ENCODE measurements at regions not wholly inside any gene's neighbourhood (a gene's known extent, or its start where the extent isn't known, plus 50 kb on each side); places are given as distances from the start of the nearest gene placed in this dataset.
A peak's percentile ranks its signal among the peaks of the same experiment; 100 is the strongest.

DNA sequence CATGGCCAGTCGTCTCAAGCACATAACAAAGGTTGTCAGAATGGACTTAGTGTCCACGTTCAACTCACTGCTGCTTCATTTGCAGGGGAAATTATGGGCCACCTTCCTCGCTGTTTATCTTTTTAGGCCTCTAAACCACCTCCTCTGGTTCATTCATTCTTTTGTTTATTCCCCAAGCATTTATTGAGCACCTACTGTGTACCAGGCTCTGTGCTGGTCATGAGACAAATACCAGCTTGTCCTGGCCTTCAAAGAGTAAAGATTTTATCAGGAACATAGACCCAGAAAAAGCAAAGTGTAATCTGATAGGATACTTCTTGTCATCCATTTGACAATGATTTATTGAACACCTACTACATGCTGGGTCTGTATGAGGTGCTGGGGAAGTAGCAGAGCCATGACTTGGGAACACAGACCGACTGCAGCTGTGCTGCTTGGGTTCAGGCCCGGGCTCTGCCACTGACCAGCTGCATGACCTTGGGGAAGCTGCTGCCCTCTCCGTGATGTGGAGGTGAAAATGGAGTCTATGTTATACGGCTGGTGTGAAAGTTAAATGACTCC is 63.4 kb upstream of the SLC6A6 start:
- no peak for DNase-seq

DNA sequence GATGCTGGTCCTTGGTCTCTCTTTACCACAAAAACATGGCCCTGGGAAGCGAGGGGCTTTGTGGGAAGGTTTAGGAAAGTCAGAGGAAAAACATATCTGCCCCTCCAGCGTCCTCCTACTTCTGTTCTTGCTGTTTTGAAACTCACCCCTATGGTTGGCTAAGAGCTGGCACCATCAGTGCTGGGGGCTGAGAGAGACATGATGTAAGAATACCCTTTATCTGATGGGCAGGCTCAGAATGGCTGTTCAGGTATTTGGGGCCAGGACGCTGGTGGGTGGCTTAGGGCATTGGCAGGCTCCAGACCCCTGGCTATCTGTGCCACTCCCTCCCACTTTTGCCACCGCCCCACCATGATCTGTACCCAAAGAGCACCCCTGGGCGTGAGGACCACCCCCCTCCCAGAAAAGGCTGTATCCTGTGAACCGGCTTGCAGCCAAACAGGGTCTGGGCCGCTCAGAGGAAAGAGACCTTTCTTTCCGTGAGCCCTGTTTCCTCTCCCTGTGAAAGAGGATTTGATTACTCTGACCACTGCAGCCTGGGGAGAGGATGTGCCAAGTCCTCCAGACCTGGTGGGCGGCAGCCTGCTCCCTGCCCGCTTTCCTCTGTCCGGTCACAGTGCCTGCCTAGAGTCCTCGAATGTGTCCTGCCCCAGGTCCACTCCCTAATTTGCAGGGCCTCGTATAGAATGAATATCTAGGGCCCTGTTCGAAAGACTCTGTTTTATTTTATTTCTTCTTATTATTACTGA is 61.3 kb upstream of the SLC6A6 start:
- no peak for DNase-seq

DNA sequence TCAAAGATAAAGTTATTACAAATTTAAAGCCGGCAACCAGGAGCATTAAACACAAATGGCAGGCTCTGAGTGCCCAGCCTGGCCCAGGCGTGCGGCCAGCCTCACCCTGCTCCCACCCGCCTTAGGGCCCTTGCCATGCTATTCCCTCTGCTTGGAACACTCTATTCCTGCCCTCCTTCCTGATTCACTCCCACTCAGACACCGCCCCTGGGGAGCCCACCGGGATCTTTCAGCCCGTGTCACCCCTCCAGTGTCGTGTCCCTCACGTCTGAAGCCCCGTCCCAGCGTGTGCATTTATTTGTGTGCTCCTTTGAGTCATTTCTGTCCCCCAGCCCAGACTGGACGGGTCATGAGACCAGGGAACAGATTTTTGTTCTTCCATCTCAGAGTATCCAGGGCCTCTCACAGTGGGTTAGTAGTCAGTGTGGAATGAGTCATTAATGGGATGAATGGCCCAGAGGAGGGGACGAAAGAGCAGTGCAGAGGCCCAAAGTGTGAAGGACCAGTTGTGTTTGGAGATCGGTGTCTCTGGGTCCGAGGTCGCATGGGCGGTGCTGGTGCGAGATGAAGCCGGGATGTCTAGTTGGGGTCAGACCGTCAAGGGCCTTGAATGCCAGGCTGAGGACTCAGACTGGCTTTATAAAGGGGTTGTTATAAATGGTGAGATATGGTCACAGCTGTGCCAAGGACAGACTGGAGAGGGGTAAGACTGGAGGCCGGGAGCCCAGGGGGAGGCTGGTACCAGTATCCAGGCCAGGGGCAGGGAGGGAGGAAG is 58.9 kb upstream of the SLC6A6 start:
- peak; percentile 10 for DNase-seq

DNA sequence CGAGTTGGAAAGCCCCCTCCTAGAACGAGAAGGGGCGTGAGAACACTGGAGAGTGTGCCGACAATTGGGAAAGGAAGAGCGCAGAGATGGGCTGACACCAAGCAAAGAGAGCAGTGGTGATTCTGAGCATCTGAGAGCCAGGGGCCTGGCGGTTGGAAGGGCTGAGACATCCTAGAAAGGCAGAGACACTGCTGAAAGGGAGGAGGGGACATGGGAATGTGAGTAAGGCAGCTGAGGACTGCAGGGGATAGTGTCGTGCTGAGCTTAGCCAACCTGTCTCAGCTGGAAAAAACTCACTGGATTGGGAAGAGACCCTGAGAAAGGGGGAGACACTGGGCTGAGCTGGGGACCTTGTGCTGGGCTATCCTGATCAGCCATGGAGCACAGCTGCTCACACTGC is 58.1 kb upstream of the SLC6A6 start:
- no peak for DNase-seq

DNA sequence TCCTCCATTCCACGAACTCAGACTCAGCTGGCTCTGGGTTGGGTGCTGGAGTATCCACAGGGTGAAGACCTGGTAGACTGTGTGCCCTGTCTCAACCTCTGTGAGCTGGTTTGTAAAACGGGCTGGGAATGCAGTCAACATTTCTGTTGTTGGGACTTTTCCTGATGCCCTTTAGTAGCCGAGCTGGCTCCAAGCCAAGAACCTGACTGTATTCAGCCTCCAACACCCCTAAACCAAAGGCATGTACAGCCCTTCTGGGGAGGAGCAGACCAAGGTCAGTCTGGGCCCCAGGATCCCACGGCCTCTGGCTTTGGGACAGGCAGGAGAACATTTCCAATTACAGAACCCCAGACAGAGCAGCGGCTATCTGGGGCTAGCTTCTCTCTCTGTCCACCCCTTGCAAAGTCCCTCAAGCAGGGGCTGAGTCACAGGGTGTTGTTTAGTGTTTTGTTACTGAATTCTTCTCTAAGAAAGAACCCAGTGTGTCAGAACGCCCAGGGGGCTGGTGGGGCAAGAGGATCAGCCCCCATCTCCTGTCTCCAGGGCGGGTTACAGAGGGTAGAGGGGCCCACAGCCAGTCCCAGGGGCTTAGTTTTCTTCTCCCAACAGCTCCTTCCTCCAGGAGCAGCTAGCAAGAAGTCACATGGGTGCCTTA is 56.8 kb upstream of the SLC6A6 start:
- no peak for DNase-seq

DNA sequence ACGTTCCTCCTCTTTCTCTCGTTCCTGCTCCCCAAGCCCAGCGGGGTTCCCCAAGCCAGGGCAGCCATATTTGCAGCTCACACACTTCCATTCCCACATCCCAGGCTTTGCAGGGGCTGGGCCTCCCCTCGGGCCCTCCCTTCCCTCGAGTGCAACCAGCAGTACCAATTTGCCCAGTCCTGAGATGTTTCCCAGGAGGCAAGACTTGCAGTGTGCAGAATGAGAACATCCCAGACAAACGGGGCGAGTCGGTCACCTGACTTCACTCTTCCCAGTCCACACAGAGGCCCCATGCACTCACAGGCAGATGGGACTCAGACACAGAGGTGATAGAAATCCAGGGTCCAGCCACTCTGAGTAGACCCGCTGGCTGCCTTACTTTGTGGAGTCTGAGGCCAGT is 56.2 kb upstream of the SLC6A6 start:
- no peak for DNase-seq

DNA sequence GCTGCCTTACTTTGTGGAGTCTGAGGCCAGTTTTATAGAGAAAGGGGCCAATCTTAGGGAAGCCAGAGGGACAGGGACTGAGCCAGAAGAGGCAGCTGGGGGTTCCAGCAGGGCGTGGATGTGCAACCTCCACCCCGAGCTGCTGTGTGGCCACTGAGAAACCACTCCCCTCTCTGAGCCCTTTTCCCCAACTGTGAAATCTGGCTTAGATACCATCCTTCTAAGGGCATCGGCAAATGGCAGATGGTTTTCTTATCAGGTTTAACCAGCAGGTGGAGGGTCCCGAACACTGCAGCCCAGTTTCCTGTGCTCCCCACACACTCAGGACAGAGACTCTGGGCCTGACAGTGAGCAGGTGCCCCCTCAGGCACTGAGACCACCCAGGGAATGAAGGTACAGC is 55.8 kb upstream of the SLC6A6 start:
- no peak for DNase-seq

DNA sequence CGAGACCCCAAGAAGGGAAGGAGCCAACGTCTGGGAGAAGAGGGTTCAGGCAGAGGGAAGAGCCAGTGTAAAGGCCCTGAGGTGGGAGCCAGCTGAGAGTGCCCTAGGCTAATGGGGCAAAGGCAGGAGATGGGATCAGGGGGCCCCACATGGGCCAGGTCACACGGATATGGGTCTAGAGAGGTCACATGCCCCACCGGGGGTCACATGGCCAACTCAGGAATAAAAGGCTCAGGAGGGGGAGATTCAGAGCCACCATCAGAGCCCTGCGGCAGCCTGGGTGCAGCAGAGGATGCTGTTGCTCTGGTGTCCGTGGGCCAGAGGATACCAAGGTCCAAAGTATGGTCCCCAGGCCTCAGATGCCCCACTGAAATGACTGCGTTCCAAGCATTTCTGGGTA is 55.3 kb upstream of the SLC6A6 start:
- DNase-seq = no peak

DNA sequence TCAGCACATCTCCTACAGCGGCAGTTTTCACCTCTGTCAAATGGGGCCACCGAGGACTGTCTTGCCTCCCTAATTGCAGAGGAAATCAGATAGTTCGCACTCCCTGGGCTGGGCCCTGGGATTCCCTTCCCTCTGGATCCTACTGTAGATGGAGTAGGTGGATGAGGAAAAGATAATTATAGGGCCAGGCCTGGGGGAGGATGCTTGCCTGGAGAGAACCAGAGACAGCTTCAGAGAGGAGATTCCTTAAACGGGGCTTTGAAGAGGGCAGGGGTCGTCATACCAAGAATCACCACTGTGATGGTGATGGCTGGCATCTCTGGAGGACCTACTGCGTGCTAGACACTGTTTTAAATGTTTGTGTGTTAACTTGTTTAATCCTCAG is 50.8 kb upstream of the SLC6A6 start:
- DNase-seq = no peak

DNA sequence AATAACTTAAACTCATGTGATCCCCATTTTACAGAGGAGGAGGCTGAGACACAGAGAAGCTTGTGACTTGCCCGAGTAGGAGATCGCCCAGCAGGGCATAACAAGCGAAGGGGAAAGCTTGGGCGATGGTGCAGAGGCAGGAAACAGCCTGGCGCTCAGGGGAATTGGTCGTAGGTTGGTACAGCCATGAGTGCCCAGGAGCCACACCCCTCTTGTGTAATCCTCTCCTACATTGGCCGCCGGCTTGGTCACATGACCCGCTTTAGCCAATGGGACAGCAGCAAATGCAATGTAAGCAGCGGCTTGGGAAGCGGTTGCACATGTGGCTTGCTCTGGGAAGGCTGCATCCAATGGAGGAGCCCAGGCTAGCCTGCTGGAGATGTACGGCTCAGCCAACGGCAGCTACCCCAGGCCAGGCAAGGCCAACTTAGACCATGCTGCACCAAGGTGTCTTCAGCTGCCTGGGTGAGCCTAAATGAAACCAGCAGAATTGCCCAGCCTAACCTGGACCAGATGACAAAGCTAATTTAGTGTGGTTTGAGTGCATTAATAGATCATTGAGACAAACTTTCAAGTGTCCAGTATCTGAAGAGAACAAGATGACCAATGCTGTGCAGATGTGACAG is 50.3 kb upstream of the SLC6A6 start:
- peak; percentile 32 for DNase-seq

Data from fibroblast of skin of right biceps (primary cell).